CD4-positive, alpha-beta T cell treated with Interleukin-6 for 4 hours (primary cell): ENCODE measurements at regions not wholly inside any gene's neighbourhood (a gene's known extent, or its start where the extent isn't known, plus 50 kb on each side); places are given as distances from the start of the nearest gene placed in this dataset.

Source experiments
- DNase-seq: peaks from one replicate; pipeline ENCODE4 v3.0.0-alpha.2; 2020; ENCODE audit warnings: mixed read lengths

- no peak for DNase-seq
These were observed 196.3 kb upstream of the CADM1 start for GRCh38 chr11:115700496-115700895.

- no peak for DNase-seq
These were observed 195.5 kb upstream of the CADM1 start for GRCh38 chr11:115699733-115700132.

- DNase-seq, result no peak
These were observed 195.1 kb upstream of the CADM1 start for GRCh38 chr11:115699326-115699725.

- DNase-seq, result no peak
These were observed 194.0 kb upstream of the CADM1 start for GRCh38 chr11:115698243-115698642.

DNA sequence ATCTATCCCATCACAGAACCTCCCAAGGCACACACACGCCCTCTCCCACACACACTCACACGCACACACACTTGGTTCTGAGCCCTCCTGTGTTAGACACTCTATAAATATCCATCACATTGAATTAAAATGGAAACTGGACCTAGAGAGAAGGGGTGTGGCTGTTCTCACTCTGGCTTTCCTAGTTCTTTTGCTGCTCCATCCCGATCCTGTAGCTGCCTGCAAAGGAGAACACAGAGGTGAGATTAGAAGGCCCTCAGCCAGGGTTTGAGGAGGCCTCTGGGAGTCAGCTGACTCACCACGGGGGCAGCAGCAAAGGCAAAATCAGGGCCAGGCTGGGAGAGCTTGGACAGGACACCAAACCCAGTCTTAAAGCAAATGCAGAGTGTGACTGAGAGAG lies 192.3 kb upstream of the CADM1 start:
- DNase-seq, result no peak

DNA sequence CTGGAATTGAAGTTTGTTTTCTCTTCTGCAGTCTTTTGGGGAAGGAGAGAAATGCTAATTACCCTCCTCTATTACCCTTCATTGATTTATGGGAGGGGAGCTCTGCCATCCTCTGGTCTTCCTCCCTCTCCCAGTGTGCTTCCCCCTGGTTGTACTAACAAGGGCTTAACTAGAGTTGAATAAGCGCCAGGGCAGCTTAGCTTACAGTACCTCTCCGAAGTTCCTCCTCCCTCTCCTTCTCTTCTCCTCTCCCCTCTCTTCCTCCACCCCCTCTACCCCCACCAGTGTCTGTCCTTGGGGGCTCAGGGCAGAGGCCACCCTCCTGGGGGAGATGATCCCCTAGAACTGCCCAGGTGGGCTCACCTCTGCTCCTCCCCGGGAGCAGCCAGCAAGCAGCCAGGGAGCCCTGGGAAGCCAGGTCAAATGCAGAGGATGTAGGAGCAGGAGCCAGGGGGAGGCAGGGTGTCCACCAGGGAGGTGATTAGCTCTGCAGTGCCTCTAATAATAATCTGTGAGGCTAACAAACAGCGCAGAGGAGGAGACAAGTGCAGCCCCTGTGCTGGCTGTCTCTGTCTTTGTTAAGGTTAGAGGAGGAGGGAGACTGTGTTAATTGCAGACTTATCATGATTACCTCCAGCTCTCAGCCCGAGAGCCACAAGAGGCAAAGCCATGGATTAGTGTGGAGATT lies 191.6 kb upstream of the CADM1 start:
- DNase-seq, result no peak

GRCh38 chr11:115693002-115693401 lies 188.8 kb upstream of the CADM1 start:
- DNase-seq, result no peak

GRCh38 chr11:115691030-115691429 lies 186.8 kb upstream of the CADM1 start:
- DNase-seq, result no peak

- DNase-seq, result no peak
These were observed 183.7 kb upstream of the CADM1 start for GRCh38 chr11:115687934-115688333.

- DNase-seq, result no peak
These were observed 180.5 kb upstream of the CADM1 start for GRCh38 chr11:115684699-115685098.

DNA sequence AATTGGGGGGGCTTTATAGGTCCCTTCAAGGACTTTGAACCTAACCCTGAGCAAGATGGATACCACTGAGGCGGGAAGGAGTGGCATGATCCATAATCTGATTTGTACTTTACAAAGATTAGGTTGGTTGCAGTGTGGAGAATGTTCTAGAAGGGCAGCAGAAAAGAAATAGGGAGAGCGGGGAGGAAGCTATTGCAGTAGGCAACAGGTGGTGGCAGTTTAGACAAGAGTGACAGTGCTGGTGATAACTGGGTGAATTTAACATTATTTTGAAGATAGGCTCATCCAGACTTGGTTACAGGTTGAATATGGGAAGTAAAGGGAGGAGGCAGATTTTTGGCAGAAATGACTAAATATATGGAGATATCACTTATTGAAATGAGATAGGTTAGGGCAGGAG lies 179.9 kb upstream of the CADM1 start:
- no peak for DNase-seq

DNA sequence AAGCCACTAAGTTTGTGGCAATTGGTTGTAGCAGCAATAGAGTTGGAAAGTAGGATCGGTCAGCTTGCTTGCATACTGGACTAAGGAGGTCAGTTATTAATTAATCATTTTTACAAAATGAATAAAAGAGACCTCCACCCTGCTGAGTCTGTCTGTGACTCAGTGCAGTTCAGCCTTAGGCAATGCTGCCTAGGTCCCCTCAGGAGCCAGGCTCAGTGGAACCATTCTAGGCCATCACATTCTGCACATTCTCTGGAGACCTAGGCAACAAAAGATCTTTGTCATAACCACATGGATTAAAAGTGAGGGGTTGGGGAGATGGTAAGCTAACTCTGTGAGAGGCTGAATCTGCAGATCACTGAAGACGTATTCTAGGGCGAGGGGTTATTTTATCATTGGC lies 178.7 kb upstream of the CADM1 start:
- DNase-seq, result no peak

GRCh38 chr11:115682101-115682500 lies 177.9 kb upstream of the CADM1 start:
- DNase-seq, result no peak

- DNase-seq, result no peak
These were observed 175.7 kb upstream of the CADM1 start for GRCh38 chr11:115679945-115680344.

DNA sequence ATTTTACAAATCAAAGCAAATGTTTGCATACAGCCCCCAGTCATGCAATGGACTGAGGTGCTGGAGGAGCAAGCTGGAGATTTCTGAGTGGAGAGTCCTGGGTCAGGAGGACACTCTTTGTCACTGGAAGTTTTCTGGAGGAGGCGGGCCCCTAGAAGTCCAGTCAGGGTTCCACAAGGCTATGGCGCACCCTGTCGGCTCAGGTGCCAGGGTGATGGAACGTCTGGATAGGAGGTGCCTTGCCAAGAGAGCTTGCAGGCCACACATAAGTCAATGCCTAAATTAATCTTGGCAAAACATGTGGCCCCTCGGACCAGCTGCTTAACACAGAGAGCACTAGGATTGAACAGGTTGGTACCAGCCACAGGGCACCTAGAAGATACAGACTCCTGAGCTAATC lies 174.7 kb upstream of the CADM1 start:
- no peak for DNase-seq

DNA sequence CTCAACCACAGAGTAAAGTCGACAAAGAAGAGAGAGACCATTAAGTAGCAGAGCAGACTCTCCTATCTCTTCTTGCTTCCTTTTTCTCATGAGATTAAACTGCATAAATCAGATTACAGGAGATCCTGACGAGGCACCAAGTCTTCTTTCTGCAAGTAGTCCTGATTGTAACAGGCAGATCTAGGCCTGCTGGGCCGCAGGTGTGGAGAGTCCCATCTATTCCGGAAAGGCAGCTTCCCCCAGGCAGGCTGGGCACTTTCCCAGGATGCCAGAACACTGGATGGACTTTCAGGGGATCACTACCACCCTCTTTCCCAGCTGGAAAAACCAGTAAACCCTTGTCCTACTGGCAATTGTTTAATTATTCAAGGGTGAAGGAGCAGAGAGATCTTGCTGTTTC lies 173.0 kb upstream of the CADM1 start:
- no peak for DNase-seq

- DNase-seq, result no peak
These were observed 172.6 kb upstream of the CADM1 start for GRCh38 chr11:115676768-115677167.

GRCh38 chr11:115676206-115676605 lies 172.0 kb upstream of the CADM1 start:
- DNase-seq, result no peak

DNA sequence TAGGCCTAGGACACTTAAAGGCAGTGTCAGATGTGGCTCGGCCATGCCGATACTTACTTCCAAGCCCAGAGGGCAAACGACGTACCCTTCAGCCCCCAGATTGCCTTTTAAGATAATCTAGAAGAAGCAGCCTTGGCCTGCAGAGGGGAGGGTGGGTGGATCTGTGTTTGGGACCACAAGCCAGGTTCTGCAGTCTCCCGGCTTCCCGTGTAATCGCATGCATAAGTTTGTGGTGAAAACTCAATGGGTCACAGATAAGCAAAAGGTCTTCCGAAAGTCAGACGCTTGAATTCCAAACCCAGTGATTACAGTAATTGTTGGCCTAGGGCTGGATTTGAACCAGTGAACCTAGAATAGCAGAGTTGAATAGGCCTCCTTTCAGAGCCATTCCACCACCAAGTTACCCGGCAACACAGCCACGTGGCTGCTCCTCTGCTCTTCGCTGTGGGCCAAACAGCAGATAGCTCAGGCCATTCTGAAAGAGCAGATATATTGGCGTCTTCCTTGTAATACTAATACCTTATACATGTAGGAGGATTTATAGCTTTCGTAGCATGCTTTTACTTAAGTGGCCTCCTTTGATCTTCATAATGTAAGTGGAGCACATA lies 170.8 kb upstream of the CADM1 start:
- DNase-seq, result no peak

DNA sequence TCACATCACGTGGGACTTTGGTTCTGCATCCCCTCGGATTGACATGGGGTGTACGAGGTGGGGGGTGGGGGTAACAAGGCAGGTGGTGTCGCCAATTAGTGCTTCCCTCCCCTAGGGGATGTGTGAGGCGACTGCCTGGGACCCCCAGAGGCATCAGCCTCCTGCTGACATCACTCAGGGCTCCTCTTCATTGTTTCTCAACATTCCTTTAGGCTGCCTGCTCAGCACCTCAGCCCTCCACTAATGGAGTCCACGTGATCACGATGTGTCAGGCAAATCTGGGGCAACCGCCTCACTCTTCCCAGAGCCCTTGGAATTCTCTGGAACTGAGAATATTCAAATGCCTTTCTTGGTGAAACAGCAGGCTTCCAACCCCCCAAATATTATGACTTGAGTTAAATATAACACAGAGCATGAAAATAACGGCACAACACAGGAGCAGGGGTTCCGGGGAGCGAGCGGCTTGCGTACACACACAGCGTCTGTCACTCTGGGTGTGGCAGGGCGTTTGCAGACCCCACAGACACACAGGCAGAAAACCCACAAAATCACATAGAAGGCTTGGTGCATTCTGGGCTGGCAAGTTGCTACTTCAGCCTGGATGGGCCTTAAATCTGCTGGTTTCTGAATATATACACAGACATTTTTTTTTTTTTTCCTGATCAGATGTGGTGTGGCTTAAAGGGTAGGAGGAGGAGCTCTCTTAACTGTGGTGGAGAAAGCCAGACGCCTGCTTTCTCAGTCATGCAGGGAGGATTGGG lies 170.1 kb upstream of the CADM1 start:
- DNase-seq, result no peak

GRCh38 chr11:115673720-115674119 lies 169.5 kb upstream of the CADM1 start:
- no peak for DNase-seq

DNA sequence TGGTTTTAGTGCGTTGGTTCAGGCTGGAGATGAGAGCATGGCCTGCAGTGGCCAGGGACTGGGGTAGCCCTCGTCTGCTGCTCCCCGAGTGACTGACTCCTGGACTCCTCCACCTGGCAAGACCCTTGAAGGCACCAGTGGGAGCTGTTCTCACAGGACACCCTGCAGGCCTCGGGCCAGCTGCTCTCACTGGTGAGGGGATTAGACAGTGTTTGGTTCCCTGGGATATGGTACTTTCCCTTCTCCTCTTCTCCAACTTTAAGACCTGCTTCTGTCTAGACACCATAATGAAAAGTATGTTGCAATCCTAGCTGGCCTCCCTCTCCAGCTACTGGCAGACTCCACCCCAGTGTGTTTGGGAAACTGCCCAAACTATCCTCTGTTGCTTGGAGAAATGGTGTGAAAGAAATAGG lies 168.8 kb upstream of the CADM1 start:
- no peak for DNase-seq

- no peak for DNase-seq
These were observed 168.2 kb upstream of the CADM1 start for GRCh38 chr11:115672412-115672811.

GRCh38 chr11:115670538-115671205 lies 166.5 kb upstream of the CADM1 start:
- no peak for DNase-seq
